Putamen (tissue), 1 donor: ENCODE measurements at regions not wholly inside any gene's neighbourhood (a gene's known extent, or its start where the extent isn't known, plus 50 kb on each side); places are given as distances from the start of the nearest gene placed in this dataset.

Experiments used
- DNase-seq: peaks from one replicate; pipeline ENCODE4 v3.0.0-alpha.2; 2016; ENCODE audit warnings: low spot score

DNA sequence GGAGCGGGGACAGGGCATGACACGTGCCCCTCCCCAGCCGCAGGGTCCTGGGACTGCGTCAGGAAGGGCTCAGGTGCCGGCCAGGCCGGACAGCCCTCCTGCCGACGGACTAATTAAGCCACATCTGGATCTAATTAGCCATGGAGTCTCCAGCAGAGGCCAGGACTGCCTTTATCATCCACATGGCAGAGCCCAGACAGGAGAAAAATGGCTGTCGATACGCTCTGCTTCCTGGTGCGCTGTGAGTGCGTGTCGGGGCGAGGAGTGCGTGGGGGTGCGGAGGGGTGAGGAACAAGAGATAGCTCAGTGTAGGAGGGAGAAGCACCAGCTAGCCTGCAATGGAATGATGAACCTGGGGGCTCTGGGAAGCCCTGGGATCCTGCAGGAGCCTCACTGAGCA is 218.8 kb downstream of the IRF8 start:
- DNase-seq = no peak

GRCh38 chr16:86118467-86119307 is 219.7 kb downstream of the IRF8 start:
- no peak for DNase-seq

DNA sequence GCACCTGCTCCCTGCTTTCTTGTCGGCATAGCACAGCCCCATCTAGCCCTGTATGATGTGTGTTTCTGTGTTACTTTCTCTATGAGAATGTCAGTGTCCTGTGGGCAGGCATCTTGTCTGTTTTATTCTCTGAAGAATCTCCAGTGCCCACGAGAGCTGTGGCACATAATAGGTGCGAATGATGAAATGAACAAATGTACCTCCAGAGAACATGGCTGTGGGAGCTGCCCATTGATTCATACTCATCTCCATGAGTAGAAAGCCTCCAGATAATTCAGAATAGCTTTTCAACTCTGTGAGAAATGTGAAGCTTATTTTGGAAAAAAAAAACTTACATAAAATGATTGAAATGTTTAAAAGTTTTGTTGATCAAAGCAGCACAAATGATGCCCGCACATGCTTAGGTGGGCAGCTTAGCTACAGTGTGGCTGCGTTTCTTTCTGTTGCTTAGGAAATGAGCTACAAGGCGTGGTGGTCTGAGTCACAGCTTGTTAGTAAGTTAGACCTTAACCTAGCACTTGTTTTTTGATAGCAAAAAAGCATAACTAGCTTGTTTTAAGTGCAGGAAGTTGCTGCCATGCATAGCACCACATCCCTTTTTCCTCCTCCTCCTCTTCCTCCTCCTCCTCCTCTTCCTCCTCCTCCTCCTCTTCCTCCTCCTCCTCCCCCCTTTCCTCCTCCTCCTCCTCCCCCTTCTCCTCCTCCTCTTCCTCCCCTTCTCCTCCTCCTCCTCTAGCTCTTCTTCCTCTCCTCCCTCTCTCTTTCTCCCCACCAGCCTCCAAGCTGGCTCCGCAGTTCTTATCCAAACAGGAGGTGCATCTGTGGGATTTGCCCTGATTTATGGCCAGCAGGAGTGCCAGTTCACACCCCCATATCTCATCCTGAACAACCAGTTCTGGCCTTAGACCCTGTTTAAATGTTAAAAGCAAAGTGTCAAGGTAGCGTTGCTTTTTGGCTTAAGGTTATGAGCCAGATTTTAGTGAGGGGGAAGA is 221.5 kb downstream of the IRF8 start:
- no peak for DNase-seq

DNA sequence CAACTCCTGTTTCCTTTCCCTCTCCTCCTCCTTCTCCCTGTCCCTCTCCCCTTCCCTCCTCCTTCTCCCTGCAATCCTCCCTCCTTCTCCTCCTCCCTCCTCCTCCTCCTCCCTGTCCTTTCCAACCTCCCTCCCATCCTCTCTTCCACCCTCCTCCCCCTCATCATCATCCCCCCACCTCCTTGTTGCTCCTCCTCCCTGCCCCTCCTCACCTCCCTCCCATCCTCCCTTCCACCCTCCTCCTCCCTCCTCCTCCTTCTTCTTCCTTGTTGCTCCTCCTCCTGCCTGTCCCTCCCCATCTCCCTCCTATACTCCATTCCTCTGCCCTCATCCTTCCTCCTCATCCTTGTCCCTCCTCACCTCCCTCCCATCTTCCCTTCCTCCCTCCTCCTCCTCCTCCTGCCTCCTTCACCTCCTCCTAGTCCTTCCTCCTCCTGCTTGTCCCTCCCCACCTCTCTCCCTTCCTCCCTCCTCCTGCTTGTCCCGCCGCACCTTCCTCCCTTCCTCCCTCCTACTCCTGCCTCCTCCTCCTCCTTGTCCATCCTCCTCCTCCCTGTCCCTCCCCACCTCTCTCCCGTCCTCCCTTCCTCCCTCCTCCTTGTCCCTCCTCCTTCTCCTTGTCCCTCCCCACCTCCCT is 222.5 kb downstream of the IRF8 start:
- no peak for DNase-seq

- DNase-seq = no peak
These were observed 223.8 kb downstream of the IRF8 start for GRCh38 chr16:86122681-86123342.

DNA sequence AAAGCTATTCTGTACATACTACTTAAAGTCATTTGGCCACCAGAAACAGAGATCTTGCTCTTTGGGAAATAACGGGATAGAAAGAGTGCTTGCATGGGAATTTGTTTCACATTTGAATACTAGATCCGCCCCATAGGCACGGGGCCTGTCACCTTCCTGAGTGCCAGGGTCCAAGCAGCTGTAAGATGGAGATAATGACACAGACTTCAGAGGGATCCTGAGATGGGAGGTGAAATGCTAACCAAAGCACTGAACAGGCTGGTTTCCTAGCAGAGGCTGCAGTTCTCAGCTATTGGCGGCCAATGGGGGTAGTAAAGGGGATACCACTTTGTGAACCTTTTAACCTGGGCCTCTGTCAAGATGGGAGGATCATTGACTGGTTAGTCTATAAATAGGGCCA is 225.4 kb downstream of the IRF8 start:
- DNase-seq = no peak

DNA sequence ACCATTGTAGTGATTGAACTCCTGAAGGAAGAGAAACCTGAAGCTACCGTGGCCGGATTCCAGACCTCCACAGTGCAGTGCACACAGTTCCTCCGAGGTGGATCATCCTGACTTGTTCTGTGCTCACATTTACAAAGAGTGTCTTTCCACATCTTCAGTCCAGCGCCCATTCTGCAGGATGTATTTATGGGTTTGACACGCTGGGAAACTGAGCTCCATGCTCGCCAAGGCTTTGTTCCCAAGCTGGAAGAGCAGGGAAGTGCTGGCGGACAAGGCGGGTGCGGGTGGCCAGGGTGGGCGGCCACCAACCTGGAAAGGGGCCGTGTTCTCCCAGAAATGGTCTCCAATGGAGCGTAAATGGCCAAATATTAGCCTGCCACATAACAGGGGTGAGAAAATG is 227.9 kb downstream of the IRF8 start:
- no peak for DNase-seq

GRCh38 chr16:86127366-86127765 is 228.4 kb downstream of the IRF8 start:
- no peak for DNase-seq

DNA sequence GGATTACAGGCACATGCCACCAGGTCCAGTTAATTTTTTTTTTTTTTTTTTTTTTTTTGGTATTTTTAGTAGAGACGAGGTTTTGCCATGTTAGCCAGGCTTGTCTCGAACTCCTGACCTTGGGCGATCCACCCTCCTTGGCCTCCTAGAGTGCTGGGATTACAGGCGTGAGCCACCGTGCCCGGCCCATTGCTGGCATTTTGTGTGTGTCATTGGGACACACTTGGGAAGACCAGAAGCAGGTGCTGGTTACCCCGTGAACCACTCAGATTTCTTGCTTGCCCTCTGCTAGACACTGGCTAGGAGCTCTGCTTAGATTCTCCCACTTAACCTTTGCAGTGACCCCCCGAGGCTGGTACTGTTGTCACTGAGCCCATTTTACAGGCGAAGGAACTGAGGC is 229.3 kb downstream of the IRF8 start:
- DNase-seq = no peak

DNA sequence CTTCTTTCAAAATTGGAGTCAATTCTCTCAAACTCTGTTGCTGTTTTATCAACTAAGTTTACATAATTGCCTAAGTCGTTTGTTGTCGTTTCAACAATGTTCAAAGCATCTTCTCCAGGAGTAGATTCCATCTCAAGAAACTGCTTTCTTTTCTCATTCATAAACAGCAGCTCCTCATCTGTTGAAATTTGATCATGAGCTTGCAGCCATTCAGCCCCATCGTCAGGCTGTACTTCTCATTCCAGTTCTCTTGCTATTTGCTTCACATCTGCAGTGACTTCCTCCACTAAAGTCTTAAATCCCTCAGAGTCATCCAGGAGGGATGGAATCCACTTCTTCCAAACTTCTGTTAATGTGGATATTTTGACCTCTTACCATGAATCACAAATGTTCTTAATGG is 230.6 kb downstream of the IRF8 start:
- DNase-seq = no peak

DNA sequence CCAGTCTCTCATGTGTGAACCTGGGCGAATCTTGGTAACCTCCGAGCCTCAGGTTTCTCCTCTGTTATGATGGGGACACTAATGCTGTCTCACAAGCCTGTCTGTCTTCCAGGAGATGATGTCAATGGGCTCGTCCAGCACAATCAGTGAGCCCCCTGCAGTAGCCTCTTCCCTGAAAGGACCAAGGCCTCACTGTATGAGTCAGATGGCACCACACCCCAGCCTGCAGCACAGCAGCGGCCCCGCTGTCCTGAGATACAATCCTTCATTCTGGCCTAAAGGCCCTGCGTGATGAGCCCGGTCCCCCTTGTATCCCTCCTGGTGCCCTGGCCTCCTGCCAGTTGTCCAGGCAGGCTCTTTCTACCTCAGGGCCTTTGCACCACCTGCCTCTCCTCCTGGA is 234.4 kb downstream of the IRF8 start:
- no peak for DNase-seq

DNA sequence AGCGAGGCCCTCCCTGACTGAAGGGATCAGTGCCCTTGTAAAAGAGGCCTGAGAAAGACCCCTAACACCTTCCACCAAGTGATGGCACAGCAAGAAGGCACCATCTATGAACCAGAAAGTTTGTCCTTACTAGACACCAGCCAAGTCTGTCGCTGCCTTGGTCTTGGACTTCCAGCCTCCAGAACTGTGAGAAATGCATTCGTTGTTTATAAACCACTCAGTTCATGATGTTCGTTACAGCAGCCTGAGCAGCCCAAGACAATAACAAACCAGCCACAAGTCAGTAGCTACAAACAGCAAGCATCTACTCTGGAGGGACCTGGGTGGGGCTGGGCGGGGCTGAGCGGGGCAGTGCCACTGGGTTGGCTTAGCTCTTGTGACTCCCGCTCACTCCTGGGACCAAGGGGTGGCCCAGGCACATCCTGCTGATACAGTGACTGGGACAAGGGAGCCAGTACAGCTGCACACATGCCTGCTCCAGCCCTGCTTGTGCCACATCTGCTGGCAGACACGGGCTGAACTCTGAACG is 234.9 kb downstream of the IRF8 start:
- DNase-seq = no peak

- no peak for DNase-seq
These were observed 236.0 kb downstream of the IRF8 start for GRCh38 chr16:86134802-86135461.

- DNase-seq = no peak
These were observed 238.4 kb downstream of the IRF8 start for GRCh38 chr16:86137359-86137758.

DNA sequence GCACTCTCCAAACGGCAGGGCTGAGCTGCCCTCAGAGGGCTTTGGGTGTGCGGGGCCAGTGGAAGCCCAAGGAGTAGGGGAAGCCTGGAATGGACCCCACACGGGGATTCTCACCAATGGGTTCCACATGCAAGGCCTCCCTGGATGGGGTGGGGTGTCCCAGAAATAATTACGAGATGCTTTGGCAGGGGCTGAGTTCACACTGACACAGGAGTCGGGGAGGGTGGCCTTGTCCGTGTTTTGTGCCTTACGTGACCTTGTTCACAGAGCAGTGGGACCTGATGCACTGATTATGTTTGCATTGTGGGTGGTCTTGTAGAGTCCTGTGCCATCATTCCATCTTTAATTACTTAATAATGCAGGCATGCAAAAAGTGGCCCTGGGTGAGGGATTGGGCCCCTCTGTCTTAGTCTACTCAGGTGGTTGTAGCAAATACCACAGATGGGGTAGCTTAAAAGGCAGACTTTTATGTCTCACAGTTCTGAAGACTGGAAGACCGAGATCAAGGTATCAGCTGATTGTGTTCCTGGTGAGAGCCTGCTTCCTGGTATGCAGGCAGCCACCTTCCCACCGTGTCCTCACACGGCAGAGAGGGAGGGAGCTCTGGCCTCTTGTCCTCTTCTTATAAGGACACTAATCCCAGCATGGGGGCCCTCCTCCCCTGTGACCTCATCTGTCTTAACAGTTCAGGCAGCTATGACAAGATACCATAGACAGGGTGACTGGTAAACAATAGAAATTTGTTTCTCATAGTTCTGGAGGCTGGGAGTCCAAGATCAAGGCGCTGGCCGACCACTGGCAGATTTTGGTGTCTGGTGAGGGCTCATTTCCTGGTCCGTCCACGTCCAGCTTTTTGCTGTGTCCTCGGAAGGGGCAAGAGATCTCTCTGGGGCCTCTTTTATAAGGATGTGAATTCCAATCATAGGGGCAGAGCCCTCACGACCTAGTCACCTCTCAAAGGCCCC is 239.4 kb downstream of the IRF8 start:
- no peak for DNase-seq

- no peak for DNase-seq
These were observed 243.9 kb downstream of the IRF8 start for GRCh38 chr16:86142801-86143236.

DNA sequence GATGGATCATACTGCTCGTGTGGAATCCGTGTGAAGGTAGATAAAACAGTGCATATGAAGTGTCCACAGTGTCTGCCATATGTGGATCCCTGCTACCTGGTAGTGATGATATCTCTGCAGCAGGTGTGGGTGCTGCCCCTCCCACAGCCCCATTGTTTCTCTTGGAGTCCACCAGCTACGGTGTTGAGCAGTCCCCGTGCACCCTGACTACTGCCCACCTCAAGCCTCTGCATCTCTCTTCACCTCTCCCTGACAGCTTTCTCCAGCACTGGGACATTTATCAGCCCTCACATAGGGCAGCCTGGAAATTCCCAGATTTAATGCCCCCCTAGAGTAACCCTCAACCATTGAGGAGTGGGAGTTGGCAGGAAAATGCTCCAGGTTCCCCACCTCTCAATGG is 244.7 kb downstream of the IRF8 start:
- DNase-seq = no peak

GRCh38 chr16:86145669-86146068 is 246.7 kb downstream of the IRF8 start:
- DNase-seq = no peak

GRCh38 chr16:86150641-86151238 is 251.8 kb downstream of the IRF8 start:
- no peak for DNase-seq
